ENCODE measurements at regions not wholly inside any gene's neighbourhood (a gene's known extent, or its start where the extent isn't known, plus 50 kb on each side); places are given as distances from the start of the nearest gene placed in this dataset.

DNA sequence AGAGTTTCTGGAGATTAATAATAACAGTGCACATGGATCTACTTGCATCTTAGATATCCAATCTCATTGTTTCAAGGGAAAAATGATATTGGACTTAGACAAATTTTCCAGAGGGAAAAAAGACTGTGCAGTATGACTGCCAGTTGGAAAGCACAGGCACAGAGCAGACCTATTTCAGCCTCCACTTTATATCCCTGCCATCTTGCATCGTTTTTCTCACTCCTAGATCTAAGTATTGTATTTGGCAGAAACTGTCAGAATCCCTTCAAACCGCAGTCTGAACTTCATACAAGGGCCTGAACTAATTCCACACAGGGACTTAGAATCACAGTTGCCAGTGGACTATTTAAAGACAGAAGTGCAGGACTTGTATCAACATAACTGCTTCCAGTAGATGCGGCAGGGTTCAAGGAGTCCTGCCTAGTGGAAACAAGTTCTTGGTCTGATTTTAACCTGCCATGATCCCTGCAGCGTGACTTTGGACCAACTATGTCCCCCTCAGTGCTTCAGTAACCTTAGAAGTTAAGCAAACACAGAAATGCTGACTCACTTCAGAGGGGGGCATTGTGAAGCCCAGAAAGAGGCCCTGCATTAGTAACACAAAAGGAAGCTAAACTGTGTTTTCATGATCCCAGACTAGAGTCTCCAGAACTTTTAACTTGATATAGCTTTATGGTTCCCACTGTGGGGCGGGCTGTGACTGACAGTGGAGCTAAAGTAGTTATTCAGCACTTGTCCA, 95.7 kb upstream of the PALS2 start:
- H3K4me1 Mint-ChIP-seq = no peaks in the 10 kb centered on the region
- CTCF ChIA-PET = no interaction called here
- H3K9me3 ChIP-seq (ENCODE audit: control insufficient read depth in 2 of 3, low read length in 3 of 3) = no peaks in the 10 kb centered on the region
- POLR2A ChIA-PET = no interaction called here
- intact Hi-C loops (cut with micrococcal nuclease) = no loop called here
- ATAC-seq (no peak), DNase-seq (no peak)
- H3K4me3 Mint-ChIP-seq = no peak overlapping the region
- no peak overlapping the region for H3K4me3 ChIP-seq (ENCODE audit: low read length)
- no peaks in the 10 kb centered on the region for H3K36me3 Mint-ChIP-seq
- H3K27ac ChIP-seq (ENCODE audit: low read depth, low read length) = no peak overlapping the region
- no peaks in the 10 kb centered on the region for H3K36me3 ChIP-seq (ENCODE audit: control insufficient read depth in 2 of 3, insufficient read depth in 3 of 3, low read length in 3 of 3)
- H3K27ac Mint-ChIP-seq = no peak overlapping the region
- no peaks in the 10 kb centered on the region for H3K27me3 ChIP-seq (ENCODE audit: control insufficient read depth in 2 of 2, insufficient read depth in 2 of 2, low read length in 2 of 2)
- no peaks in the 10 kb centered on the region for H3K4me1 ChIP-seq (ENCODE audit: control insufficient read depth in 2 of 2, insufficient read depth in 2 of 2, low read length in 2 of 2)
- peaks cover 4 to 23% (median 11%) of the 10 kb centered on the region in 5 donors for H3K27me3 Mint-ChIP-seq
- peaks cover 0 to 5% (median 0%) of the 10 kb centered on the region in 11 donors for H3K9me3 Mint-ChIP-seq

DNA sequence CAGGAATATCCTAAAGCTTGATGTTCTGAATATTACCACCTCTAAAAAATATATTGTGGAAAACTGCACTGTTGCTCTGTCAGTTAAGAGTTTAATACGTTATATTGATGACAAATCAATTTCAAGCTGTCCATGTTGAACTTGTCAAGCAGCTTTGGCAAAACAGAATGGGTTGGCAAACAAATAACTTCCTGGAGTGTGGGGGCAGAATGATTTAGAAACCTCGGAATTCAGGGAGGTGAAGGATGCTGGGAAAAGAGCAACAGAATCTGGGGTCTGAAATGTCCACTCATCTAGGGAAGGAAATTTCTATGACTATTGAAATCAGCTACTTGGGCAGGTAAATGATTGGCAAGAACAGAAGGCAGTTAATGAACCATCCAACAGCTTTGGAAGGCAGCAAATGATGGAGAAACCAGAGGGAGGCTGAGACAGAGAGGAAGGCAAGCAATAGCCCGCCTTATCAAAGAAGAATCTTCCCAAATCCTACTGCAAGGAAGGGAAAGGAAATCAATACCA, 95.1 kb upstream of the PALS2 start:
- CTCF ChIA-PET = no interaction called here
- Histone ChIP-seq H3K4me3 (ENCODE audit: low read length) (no peak overlapping the region), H3K4me1 (ENCODE audit: control insufficient read depth in 2 of 2, insufficient read depth in 2 of 2, low read length in 2 of 2) (no peaks in the 10 kb centered on the region), H3K27me3 (ENCODE audit: control insufficient read depth in 2 of 2, insufficient read depth in 2 of 2, low read length in 2 of 2) (no peaks in the 10 kb centered on the region), H3K36me3 (ENCODE audit: control insufficient read depth in 2 of 3, insufficient read depth in 3 of 3, low read length in 3 of 3) (no peaks in the 10 kb centered on the region), H3K27ac (ENCODE audit: low read depth, low read length) (no peak overlapping the region), H3K9me3 (ENCODE audit: control insufficient read depth in 2 of 3, low read length in 3 of 3) (no peaks in the 10 kb centered on the region)
- peaks cover 0 to 5% (median 0%) of the 10 kb centered on the region in 11 donors for H3K9me3 Mint-ChIP-seq
- DNase-seq = no peak
- H3K27me3 Mint-ChIP-seq = peaks cover 8 to 26% (median 14%) of the 10 kb centered on the region in 5 donors
- no peak overlapping the region for H3K4me3 Mint-ChIP-seq
- intact Hi-C loops (cut with micrococcal nuclease) = no loop called here
- no peak for ATAC-seq
- POLR2A ChIA-PET = no interaction called here
- H3K4me1 Mint-ChIP-seq = peaks cover 0 to 1% (median 0%) of the 10 kb centered on the region in 7 donors
- no peaks in the 10 kb centered on the region for H3K36me3 Mint-ChIP-seq
- H3K27ac Mint-ChIP-seq = no peak overlapping the region

DNA sequence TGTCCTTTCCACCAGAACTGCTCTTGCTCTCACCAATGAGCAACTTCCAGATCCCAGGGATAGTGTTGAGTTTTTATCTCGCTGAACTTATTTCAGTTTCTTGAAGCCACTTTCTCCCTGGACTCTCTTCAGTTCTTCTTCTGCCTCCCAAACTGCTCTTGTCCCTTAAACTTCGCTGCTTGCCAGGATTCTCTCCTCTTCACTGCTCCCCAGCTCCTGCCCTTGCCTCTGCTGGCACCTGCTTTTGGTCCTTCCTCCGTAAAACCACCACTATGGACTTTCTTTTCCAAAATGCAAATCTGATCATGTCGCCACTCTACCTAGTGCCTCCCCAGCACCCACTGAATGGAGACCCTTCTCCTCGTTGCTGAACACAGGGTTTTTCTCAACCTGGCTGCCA, 92.8 kb upstream of the PALS2 start:
- ATAC-seq = no peak
- H3K4me1 Mint-ChIP-seq = peaks cover 0 to 1% (median 0%) of the 10 kb centered on the region in 7 donors
- peaks cover 0 to 5% (median 0%) of the 10 kb centered on the region in 11 donors for H3K9me3 Mint-ChIP-seq
- Histone ChIP-seq H3K9me3 (ENCODE audit: control insufficient read depth in 2 of 3, low read length in 3 of 3) (no peaks in the 10 kb centered on the region), H3K27ac (ENCODE audit: low read depth, low read length) (no peak overlapping the region), H3K27me3 (ENCODE audit: control insufficient read depth in 2 of 2, insufficient read depth in 2 of 2, low read length in 2 of 2) (no peaks in the 10 kb centered on the region), H3K4me1 (ENCODE audit: control insufficient read depth in 2 of 2, insufficient read depth in 2 of 2, low read length in 2 of 2) (no peaks in the 10 kb centered on the region), H3K4me3 (ENCODE audit: low read length) (no peak overlapping the region), H3K36me3 (ENCODE audit: control insufficient read depth in 2 of 3, insufficient read depth in 3 of 3, low read length in 3 of 3) (no peaks in the 10 kb centered on the region)
- H3K27ac Mint-ChIP-seq = no peak overlapping the region
- ChIA-PET POLR2A (interaction anchor here (1.1 kb wide), 1 partner anchor 614 kb away, joined by 3 read pairs; no protein-coding TSS in a partner anchor), CTCF (no interaction called here)
- no peak overlapping the region for H3K4me3 Mint-ChIP-seq
- H3K36me3 Mint-ChIP-seq = no peaks in the 10 kb centered on the region
- DNase-seq = no peak
- intact Hi-C loops (cut with micrococcal nuclease) = no loop called here
- H3K27me3 Mint-ChIP-seq = peaks cover 15 to 42% (median 23%) of the 10 kb centered on the region in 5 donors

GRCh38 chr7:24483804-24484203, 89.4 kb upstream of the PALS2 start:
- CTCF ChIA-PET = no interaction called here
- no peaks in the 10 kb centered on the region for H3K36me3 Mint-ChIP-seq
- H3K27ac Mint-ChIP-seq = no peak overlapping the region
- no peak overlapping the region for H3K4me3 Mint-ChIP-seq
- H3K27ac ChIP-seq (ENCODE audit: low read depth, low read length) = no peak overlapping the region
- H3K27me3 ChIP-seq (ENCODE audit: control insufficient read depth in 2 of 2, insufficient read depth in 2 of 2, low read length in 2 of 2) = no peaks in the 10 kb centered on the region
- ATAC-seq = no peak
- peaks cover 15 to 48% (median 21%) of the 10 kb centered on the region in 5 donors for H3K27me3 Mint-ChIP-seq
- H3K4me3 ChIP-seq (ENCODE audit: low read length) = no peak overlapping the region
- no peaks in the 10 kb centered on the region for H3K4me1 ChIP-seq (ENCODE audit: control insufficient read depth in 2 of 2, insufficient read depth in 2 of 2, low read length in 2 of 2)
- intact Hi-C loops (cut with micrococcal nuclease) = no loop called here
- peaks cover 0 to 3% (median 0%) of the 10 kb centered on the region in 7 donors for H3K4me1 Mint-ChIP-seq
- no peak for DNase-seq
- no peaks in the 10 kb centered on the region for H3K36me3 ChIP-seq (ENCODE audit: control insufficient read depth in 2 of 3, insufficient read depth in 3 of 3, low read length in 3 of 3)
- peaks cover 0 to 5% (median 0%) of the 10 kb centered on the region in 11 donors for H3K9me3 Mint-ChIP-seq
- no peaks in the 10 kb centered on the region for H3K9me3 ChIP-seq (ENCODE audit: control insufficient read depth in 2 of 3, low read length in 3 of 3)
- POLR2A ChIA-PET = no interaction called here

DNA sequence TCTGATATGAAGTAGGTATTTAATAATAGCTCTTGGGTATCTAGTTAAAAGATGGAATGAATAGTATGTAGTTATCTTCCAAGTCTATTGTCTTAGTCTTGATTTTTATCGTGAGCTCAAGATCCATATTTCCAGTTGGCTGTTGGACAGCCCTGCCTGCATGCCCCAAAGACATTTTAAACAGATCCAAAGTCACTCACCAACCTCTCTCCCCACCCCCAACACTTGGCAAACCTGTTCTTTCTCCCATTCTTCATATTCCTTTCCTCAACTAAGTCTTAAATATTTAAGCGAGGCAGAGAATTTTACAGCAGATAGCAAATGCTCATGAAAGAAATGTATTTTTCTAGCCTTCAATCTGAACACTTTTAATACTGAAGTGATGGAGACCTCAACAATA, 80.7 kb upstream of the PALS2 start:
- Histone ChIP-seq H3K36me3 (ENCODE audit: control insufficient read depth in 2 of 3, insufficient read depth in 3 of 3, low read length in 3 of 3) (no peaks in the 10 kb centered on the region), H3K9me3 (ENCODE audit: control insufficient read depth in 2 of 3, low read length in 3 of 3) (no peaks in the 10 kb centered on the region), H3K27me3 (ENCODE audit: control insufficient read depth in 2 of 2, insufficient read depth in 2 of 2, low read length in 2 of 2) (no peaks in the 10 kb centered on the region), H3K4me3 (ENCODE audit: low read length) (no peak overlapping the region), H3K27ac (ENCODE audit: low read depth, low read length) (no peak overlapping the region), H3K4me1 (ENCODE audit: control insufficient read depth in 2 of 2, insufficient read depth in 2 of 2, low read length in 2 of 2) (no peaks in the 10 kb centered on the region)
- Mint-ChIP-seq H3K4me1 (peaks cover 0 to 2% (median 0%) of the 10 kb centered on the region in 7 donors), H3K36me3 (no peaks in the 10 kb centered on the region), H3K27me3 (peaks cover 8 to 43% (median 19%) of the 10 kb centered on the region in 5 donors), H3K4me3 (no peak overlapping the region), H3K9me3 (peaks cover 0 to 1% (median 0%) of the 10 kb centered on the region in 11 donors), H3K27ac (no peak overlapping the region)
- ATAC-seq (no peak), DNase-seq (no peak)
- ChIA-PET POLR2A (no interaction called here), CTCF (no interaction called here)
- intact Hi-C loops (cut with micrococcal nuclease) = no loop called here

DNA sequence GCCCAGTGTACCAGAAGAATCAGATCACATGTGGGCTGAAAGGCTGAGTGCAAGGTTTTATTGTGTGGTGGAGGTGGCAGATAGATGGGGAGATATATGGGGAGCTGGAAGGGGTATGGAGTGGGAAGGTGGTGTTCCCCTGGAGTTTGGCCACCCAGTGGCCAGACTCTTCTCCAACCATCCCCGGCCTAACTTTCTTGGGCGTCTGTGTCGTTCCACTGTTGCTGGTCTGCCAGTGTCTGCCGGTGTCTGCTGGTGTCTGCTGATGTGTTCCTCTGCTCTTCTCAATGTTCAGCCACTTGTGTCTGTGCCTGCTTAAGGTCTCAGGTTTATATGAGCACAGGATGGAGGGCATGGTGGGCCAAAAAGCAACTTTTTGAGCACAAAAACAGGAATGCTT, 78.4 kb upstream of the PALS2 start:
- H3K27me3 ChIP-seq (ENCODE audit: control insufficient read depth in 2 of 2, insufficient read depth in 2 of 2, low read length in 2 of 2) = no peaks in the 10 kb centered on the region
- Mint-ChIP-seq H3K36me3 (no peaks in the 10 kb centered on the region), H3K4me3 (no peak overlapping the region), H3K9me3 (peaks cover 0 to 1% (median 0%) of the 10 kb centered on the region in 11 donors), H3K4me1 (no peaks in the 10 kb centered on the region), H3K27ac (no peak overlapping the region), H3K27me3 (peaks cover 8 to 39% (median 25%) of the 10 kb centered on the region in 5 donors)
- intact Hi-C loops (cut with micrococcal nuclease) = no loop called here
- no peaks in the 10 kb centered on the region for H3K9me3 ChIP-seq (ENCODE audit: control insufficient read depth in 2 of 3, low read length in 3 of 3)
- H3K4me3 ChIP-seq (ENCODE audit: low read length) = no peak overlapping the region
- no peaks in the 10 kb centered on the region for H3K36me3 ChIP-seq (ENCODE audit: control insufficient read depth in 2 of 3, insufficient read depth in 3 of 3, low read length in 3 of 3)
- ChIA-PET CTCF (no interaction called here), POLR2A (no interaction called here)
- no peak for DNase-seq
- no peak for ATAC-seq
- H3K27ac ChIP-seq (ENCODE audit: low read depth, low read length) = no peak overlapping the region
- H3K4me1 ChIP-seq (ENCODE audit: control insufficient read depth in 2 of 2, insufficient read depth in 2 of 2, low read length in 2 of 2) = no peaks in the 10 kb centered on the region

GRCh38 chr7:24496036-24496435, 77.2 kb upstream of the PALS2 start:
- H3K9me3 ChIP-seq (ENCODE audit: control insufficient read depth in 2 of 3, low read length in 3 of 3) = no peaks in the 10 kb centered on the region
- H3K36me3 Mint-ChIP-seq = no peaks in the 10 kb centered on the region
- POLR2A ChIA-PET = no interaction called here
- ATAC-seq = no peak
- no peak overlapping the region for H3K4me3 Mint-ChIP-seq
- CTCF ChIA-PET = no interaction called here
- H3K4me1 Mint-ChIP-seq = no peaks in the 10 kb centered on the region
- no peak overlapping the region for H3K27ac Mint-ChIP-seq
- H3K27me3 ChIP-seq (ENCODE audit: control insufficient read depth in 2 of 2, insufficient read depth in 2 of 2, low read length in 2 of 2) = no peaks in the 10 kb centered on the region
- H3K4me3 ChIP-seq (ENCODE audit: low read length) = no peak overlapping the region
- no peak overlapping the region for H3K27ac ChIP-seq (ENCODE audit: low read depth, low read length)
- H3K27me3 Mint-ChIP-seq = peaks cover 0 to 30% (median 18%) of the 10 kb centered on the region in 5 donors
- no peak for DNase-seq
- H3K36me3 ChIP-seq (ENCODE audit: control insufficient read depth in 2 of 3, insufficient read depth in 3 of 3, low read length in 3 of 3) = no peaks in the 10 kb centered on the region
- H3K4me1 ChIP-seq (ENCODE audit: control insufficient read depth in 2 of 2, insufficient read depth in 2 of 2, low read length in 2 of 2) = no peaks in the 10 kb centered on the region
- intact Hi-C loops (cut with micrococcal nuclease) = no loop called here
- H3K9me3 Mint-ChIP-seq = peaks cover 0 to 1% (median 0%) of the 10 kb centered on the region in 11 donors

Measured in naive thymus-derived CD4-positive, alpha-beta T cell (primary cell).